HG02885 (cell line): ENCODE measurements at regions not wholly inside any gene's neighbourhood (a gene's known extent, or its start where the extent isn't known, plus 50 kb on each side); places are given as distances from the start of the nearest gene placed in this dataset.

Experiments used
- ATAC-seq: cut with Tn5 transposase; IDR thresholded peaks from one replicate; pipeline ENCODE4 v1.9.1; 2021; ENCODE audit warnings: mild to moderate bottlenecking; ENCODE audit not compliant: unreplicated experiment, poor library complexity

GRCh38 chr22:49592780-49593501 is 234.7 kb downstream of the BRD1 start:
- no peak for ATAC-seq

GRCh38 chr22:49590851-49591445 is 236.7 kb downstream of the BRD1 start:
- no peak for ATAC-seq

GRCh38 chr22:49590381-49590780 is 237.3 kb downstream of the BRD1 start:
- ATAC-seq: no peak

GRCh38 chr22:49589811-49590210 is 237.9 kb downstream of the BRD1 start:
- ATAC-seq: no peak

GRCh38 chr22:49589301-49589700 is 238.4 kb downstream of the BRD1 start:
- ATAC-seq: no peak

DNA sequence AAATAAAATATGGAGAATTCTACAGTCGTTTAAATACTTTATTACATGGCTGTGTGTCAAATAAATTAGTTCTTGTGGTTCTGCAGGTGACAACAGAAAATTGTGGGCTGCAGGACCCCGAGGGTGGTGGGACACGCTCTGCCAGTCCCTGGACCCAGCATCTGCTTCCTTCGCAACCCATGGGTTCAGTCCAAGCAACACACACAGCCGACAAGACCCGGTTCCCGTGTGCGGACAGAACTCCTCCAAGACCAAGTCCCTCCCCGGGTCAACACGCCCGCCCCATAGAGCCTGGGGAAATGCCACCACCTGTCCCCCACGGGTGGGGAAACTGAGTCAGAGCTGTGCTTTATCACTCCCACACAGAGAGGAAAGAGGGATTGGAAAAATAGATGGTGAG is 238.9 kb downstream of the BRD1 start:
- ATAC-seq: no peak

DNA sequence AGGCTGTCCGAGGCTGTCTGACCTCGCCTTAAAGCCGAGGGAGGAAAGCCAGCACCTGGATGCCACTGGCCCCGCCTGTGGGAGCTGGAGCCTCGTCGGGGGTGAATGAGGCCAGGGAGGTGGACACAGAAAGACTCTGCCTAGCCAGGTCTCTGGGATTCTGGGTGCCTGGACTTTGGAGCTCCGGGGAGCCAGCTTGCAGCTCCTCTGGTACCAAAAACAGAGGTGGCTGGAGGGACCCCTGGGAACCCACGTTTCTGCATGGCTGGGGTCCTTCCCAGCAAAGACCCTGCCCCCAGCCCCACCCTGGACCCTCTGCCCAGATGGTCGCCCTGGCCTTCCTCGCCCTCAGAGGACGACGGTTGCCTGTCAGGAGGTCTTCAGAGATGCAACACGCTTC is 239.7 kb downstream of the BRD1 start:
- no peak for ATAC-seq

GRCh38 chr22:49587421-49587820 is 240.3 kb downstream of the BRD1 start:
- no peak for ATAC-seq

- no peak for ATAC-seq
These were observed 240.8 kb downstream of the BRD1 start for GRCh38 chr22:49586873-49587272.

GRCh38 chr22:49586244-49586748 is 241.4 kb downstream of the BRD1 start:
- ATAC-seq: no peak

- no peak for ATAC-seq
These were observed 242.0 kb downstream of the BRD1 start for GRCh38 chr22:49585461-49586243.

DNA sequence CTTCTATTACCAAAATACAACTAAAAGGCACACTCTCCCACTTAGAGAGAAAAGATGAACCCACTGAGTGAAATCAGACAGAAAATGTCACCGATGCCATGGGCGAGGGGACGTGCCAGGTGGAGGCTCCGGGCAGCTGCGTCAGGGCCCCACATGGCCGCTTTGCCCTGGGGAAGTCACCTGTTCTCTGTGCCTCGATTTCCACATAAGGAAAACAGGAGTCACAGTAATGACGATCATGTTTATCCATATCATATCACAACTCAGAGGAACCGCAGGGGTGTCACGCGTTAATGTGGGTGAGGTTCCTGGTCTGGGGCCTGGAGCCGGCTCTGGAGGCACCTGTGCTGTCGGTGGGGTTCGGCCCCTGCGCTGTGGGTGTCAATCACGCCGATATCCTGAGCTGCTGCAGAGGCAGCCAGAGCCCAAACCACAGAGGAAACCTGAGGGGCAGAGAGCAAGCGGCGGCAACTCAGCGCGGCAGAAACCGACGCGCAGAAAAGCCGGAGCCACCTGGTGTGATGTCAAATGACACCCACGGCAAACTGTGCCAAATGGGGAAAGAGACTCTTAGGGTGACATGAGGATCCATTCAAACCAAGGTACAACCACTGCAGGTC is 243.7 kb downstream of the BRD1 start:
- no peak for ATAC-seq

DNA sequence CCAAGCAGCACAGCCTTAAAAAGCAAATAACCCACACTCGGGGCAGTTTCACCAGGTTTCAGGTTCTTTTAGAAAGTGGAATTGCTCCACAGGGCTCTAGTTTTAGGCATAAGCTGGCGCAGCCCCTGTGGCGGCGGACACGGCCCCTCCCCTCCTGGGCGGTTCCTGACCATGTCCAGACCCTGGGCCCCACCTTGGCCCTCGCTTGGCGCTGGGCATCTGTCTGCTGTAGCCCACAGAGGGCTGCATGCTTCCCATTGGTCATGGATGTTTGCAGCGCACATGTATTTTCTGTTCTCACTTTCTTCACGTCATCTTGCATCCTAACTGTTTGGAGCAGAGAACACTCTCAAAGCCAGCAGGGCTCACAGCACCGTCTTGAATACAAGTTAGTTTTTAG is 244.3 kb downstream of the BRD1 start:
- ATAC-seq: no peak

DNA sequence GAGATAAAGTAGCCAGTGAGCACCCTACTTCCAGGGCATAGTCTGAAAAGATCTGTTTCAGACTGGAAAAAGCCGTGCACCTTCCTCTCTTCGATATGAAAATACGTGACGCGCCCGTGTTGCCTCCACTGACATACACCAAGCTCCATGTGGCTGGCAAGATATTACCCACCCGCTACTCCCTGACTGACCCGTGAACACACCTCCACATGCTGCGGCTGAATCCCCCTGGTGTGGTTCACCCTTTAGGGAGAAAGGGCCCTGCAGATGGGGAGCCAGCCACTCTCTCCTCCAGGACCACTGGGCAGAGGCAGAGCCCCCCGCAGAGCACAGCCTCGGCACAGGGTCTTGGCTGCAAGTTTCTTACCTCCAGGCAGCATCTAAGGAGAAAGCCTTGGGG is 245.0 kb downstream of the BRD1 start:
- ATAC-seq: no peak

- ATAC-seq: no peak
These were observed 245.5 kb downstream of the BRD1 start for GRCh38 chr22:49582181-49582580.

GRCh38 chr22:49580024-49580423 is 247.6 kb downstream of the BRD1 start:
- no peak for ATAC-seq

DNA sequence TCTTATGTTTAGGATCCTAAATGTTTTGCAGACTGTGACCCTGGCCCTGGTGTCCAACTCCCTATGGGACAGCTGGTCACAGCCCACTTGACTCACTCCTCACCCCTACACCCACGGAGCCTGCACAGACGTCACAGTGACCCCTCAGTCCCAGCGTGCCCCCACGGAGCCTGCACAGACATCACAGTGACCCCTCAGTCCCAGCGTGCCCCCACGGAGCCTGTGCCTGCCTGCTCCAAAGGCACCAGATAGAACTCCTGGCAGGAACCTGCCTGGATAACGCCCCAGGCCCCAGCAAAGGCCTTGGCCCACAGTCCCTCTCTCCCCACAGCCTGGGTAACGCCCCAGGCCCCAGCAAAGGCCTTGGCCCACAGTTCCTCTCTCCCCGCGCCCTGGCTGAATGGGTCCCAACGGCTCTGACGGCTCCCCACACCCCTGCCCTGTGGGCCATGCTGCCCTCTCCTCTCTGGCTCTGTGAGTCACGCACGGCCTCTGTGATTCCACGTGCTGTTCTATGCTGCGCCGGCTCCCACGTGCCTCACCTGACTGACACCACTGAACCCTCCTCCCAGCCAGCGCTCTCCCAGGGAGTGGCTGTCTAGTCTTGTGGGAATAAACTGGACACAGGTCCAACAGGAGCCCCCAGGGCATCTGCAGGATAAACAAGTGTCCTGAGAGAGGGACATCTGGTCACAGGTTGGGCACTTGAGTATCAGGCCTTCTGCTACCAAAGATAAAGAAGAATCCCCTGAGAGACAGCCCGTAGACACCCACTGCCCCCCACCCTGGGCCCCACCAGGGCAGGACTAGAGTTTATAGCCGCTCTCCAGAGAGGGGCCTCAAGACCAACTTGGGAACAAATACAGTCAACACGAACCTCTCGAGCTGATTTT is 250.3 kb downstream of the BRD1 start:
- ATAC-seq: no peak

GRCh38 chr22:49576241-49577141 is 251.2 kb downstream of the BRD1 start:
- no peak for ATAC-seq

GRCh38 chr22:49575703-49576081 is 252.0 kb downstream of the BRD1 start:
- ATAC-seq: no peak
